HG03432 (cell line): ENCODE measurements at regions not wholly inside any gene's neighbourhood (a gene's known extent, or its start where the extent isn't known, plus 50 kb on each side); places are given as distances from the start of the nearest gene placed in this dataset.
A peak's percentile ranks its signal among the peaks of the same experiment; 100 is the strongest.

Experiments used
- ATAC-seq: cut with Tn5 transposase; IDR thresholded peaks from one replicate; pipeline ENCODE4 v1.9.1; 2021; ENCODE audit warnings: mild to moderate bottlenecking, moderate library complexity; ENCODE audit not compliant: unreplicated experiment

DNA sequence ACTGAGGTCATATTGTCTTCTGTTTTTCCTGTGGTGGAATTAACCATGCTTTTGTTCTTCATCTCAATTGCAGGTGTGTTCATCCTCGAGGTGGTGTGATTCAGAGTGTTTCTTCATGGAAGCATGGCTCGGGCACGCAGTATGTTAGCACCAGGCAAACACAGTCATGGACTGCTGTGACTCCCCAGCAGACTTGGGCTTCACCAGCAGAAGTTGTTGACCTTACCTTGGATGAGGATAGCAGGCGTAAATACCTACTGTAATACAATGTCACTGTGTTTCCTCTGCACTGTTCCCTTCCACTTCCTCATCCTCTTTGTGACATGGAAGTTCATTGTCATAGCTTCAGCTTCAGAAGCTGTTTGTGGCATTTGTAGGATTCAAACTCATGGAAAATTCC is 158.7 kb downstream of the HAUS1 start:
- no peak for ATAC-seq

DNA sequence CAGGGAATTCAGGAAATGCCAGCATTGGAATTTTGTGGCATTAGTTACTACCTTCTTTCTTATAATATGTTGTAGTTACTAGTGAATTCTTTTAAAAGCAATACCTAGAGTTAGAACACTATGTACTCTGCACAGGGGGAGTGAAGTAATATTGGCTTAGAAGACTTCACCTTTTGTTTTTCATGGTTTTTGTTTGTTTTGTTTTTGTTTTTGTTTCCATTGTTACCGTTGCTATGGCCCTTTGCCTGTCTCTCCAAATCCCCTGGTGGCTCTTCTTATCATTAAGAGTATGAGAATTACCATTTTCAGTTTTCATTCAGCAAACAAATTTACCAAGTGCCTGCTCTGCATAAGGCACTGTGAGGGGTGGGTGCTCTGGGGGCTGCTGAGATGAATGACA is 160.1 kb downstream of the HAUS1 start:
- peak; percentile 45 for ATAC-seq

DNA sequence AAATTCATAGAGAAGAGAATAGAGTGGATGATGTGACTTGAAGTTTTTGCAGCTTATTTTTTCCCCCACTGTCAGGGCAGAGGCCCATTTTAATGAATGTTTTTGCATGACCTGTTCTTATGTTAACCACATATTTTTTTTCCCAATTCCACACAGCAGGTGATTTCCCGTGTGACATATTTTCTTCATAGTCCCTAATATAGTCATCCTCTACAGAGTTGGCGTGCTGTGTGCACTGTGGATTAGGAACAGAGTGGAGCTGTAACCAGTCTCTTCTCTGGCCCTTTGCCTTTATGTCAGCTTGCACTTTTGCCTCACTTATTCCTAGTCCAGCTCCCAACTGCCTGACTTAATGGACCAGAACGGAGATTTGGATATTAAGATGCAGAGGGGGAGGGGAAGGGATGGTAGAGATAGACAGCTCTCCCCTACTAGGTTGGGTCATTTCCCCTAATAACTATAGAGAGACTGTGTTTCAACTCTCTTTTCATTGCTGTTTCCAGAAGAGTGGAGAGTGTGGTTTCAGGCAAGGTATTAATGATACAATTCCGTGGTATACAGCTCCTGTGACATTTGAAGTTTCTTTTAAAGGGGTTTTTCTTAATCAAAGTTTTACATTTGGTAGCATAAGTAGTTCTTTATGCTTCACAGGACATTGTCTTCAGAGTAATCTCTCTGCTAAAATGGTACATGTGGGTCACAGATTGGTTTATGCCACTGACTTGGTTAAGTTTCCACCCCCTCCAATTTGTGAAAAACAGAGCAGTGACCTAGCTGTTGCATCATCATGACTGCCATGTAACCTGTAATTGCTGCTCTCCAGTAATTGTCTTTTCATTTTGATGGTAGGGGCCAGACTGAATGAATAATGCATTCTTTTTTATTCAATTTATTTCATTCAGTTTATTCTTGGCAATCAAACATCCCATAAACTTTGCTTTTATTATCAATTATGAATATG is 161.3 kb downstream of the HAUS1 start:
- no peak for ATAC-seq

DNA sequence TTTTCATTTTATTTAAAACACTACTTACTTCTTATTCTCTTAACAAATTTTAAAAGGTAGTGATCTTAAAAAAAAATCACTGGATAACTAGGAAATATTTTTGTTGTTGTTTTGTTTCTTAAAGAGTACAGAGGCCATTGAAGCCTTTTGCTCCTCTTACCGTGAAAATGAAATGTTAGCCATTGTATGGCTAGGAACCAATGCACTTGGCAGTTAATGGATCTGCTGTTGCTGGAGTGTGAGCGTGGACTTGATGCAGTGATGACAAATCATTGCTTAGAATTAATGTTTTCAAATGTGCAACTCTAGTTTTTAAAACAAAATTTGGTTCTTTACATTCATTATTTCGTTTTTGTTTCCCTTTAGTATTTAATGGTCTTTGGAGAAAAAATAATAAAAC is 162.3 kb downstream of the HAUS1 start:
- ATAC-seq: no peak

DNA sequence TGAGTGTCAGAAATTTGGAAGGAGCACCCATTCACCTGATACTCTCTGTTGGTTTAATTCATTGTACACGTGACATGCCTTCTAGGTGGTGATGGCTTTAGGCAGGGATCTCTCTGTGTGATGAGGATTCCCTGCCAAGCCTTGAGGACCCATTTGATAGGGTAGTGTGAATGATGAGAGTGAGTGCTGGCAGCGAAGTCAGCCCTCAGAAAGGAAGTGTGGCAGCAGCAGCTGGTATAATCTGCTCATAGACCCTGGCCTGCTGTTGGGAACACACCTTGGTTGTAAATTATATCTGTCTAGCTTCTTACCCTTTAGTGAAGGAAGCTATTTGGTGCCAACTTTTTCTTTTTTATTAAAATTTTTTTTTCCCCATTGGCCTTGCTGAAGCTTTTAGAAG is 164.5 kb downstream of the HAUS1 start:
- no peak for ATAC-seq

DNA sequence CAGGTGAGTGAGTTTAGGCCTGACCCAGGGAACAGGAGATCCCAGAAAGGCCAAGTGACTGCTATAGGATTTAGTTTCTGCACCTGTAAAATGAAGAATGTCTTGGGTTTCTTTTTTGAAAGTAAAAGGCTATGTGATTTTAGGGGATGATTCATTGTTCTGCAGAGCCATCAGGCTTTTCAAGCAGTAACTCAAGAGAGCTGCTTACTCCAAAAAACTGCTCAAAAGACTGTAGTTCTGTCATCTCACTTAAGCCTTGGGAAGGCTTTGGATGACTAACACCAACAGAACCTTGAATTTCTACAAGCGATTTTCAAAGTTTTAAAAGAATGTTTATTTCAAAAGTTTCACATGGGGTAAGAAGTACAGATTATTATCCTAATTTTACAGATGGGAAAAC is 165.1 kb downstream of the HAUS1 start:
- ATAC-seq: no peak

DNA sequence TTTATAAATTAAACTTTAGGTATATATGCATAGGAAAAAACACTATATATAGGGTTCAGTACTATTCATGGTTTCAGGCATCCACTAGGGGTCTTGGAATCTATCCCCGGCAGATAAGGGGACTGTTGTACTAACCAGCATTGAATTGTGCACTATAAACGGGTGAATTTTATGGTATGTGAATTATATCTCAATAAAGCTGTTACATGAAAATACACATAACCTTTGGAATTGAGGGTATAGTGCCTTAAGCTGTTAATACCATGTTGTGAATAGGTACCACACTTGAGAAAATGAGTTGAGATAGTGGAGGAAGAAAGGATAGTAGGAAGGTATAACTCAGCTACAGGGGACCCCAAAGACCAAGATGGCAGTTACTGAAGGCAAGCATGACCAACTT is 167.3 kb downstream of the HAUS1 start:
- ATAC-seq: no peak

DNA sequence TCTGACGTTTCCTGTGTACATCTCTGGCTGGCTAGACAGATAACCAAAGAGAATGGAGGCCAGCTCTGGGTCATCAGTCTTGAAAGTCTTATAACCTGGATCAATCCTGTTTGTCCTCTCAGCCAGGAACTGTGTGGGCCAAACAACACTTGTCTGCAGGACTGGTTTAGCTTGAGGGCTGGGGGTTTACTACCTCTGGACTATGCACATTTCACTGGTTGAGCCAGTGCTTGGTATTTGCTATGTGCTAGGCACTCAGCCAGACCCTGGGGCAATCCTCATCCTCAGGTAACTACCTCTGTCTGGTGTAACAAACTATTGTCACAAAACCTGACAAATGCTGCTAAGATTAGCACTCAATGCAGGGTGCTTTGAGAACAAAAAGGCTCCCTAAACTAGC is 169.7 kb downstream of the HAUS1 start:
- ATAC-seq: no peak

DNA sequence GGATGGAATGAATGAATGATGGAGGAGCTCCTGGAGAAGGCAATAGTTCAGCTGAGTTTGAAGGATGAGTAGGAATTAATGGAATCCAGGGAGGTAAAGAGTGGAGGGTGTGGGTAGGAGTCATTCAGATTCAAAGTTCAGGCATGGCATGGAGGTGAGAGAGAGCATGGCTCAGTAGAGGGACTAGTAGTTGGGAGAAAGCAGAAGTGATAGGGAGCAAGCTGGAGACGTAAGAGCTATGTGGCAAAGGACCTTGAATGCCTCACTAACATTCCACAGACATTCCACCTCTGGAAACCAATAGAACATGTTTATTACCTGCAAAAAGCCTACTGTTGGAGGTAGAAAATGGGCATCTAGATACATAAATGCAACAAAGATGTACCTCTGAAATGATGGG is 170.1 kb downstream of the HAUS1 start:
- ATAC-seq: no peak

DNA sequence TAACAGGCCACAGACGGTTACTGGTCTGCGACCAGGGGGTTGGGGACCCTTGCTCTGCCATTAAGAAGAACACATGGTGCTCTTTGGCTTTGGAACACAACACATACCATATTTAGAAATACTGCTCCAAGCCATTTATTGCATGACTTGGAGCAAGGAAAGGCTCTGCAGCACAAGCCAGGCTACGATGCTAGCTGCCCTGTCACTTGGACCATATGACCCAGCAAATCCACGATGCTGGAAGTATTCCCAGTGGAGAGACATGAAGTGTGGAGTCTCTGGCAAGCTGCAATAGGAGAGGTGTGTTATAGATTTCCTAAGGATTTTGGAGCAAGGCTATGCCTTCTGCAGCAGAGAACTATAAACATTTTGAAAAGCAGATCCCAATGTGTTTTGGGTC is 171.2 kb downstream of the HAUS1 start:
- no peak for ATAC-seq

DNA sequence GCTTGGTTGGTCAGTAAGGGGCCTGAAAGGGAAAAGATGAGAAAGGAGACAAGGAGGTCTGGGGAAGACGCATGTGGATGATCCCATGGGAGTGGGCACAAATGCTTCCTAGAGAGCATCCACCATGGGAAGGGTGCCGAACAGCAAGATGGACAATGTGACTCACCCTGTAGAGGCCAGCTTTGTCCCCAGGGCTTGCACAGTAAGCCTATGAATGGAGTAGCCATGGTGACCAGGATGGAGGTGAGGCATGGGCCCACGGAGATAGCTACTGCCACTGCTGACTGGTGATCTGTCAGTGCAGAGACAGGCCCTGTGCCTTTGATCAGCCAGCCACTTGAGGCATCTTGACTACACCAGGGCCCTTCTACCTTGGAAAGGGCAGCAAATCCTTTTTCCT is 172.6 kb downstream of the HAUS1 start:
- ATAC-seq: no peak

DNA sequence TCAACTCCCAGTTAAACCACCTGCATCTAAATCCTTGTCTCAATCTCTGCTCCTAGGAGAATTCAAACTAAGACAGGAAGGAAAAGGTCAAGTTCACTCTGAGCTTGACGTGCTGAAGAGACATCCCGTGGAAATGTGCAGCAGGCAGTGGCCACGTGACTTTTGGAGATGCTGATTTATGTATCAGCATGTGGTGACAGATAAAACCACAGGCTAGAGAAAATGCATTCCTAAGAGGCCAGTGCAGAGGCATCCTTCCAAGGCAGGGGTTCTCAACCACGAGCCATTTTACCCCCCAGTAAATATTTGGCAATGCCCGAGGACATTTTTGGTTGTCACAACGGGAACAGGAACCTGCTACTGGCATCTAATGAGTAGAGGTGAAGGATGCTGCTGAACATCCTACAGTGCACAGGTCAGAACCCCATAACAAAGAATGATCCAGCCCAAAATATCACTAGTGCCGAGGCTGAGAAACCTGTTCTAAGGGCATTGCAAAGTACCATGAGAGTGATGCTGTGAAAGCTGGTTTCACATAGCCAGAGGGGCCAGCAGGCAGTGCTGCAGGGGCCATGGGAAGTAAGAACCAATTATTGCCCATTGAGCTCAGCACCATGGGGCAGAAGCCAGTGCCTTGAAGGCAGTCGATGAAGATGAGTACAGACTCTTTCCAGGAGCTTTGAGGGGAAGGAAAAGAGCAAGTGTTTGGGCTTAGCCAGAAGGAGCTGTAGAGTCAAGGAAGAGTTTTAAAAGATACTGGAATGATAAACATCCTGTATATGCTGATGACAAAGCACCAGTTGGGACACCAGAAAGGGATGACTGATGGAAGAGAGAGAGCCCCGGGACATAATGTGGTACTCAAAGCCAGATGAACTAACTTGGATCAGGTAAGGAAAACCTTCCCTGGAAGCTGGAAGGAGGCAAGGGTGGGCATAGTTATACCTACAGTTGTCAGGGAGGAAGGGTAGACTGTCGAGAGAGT is 174.6 kb downstream of the HAUS1 start:
- no peak for ATAC-seq

DNA sequence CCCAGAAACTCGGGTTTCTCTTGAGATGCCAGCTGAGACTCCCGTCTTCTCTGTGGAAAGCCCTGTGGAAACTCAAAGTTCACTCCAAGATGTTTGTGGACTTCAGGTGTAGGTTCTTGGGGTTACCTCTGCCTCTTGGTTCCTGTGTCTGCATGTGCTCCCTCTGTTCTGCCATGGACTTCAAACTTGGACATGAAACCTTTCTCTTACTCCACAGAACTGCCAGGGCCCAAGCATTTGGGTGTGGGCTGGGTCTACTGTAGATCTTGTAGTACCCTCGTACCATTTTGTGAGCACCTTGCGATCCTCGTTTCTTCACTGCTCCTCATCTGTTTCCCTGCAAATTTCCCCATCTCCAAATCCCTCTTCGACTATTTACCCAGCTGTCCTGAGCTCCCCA is 175.5 kb downstream of the HAUS1 start:
- ATAC-seq: no peak

DNA sequence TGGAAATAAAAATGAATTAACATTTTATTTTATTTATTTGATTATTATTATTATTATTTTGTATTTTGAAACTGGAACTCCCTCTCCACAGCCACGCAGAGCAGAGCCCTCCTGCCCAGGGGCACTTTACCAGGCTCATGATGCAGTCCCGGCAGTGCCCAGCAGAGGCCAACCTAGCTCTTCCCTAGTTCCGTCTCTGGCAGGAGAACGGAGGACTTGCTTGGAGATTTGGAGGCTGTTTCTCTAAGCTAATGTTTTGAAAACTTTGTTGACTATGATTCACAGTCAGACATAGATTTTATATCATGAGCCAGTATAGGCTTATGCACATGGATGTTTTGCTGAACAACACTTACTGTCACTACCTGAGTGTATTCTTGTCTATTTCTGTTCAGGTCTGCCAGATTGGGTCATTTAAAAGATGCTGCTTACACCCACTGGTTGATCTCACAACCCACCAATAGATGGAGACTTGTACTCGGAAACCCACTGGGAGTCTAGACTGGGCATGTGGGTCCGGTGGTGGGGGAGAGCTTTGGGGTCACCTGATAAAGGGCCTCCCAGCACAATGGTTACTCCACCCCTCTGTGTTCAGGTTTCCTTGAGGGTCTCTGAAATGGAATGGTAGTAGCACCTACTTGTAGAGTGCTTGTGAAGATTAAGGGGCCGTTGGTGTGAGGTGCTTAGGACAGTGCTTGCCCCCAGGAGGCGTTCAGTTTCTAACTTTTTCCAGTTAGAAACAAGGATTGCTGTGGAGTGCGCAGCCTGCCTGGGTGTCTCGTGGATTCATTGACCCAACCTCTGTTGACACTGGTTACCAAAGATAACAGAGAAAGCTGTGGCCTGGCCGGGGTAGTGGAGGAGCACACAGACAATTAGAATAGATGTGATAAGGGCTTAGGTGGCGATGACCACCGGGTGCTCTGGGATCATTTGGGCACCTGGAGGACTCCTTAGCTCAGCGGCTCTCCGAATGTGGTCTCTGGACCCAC is 177.3 kb downstream of the HAUS1 start:
- peak; percentile 81 for ATAC-seq

DNA sequence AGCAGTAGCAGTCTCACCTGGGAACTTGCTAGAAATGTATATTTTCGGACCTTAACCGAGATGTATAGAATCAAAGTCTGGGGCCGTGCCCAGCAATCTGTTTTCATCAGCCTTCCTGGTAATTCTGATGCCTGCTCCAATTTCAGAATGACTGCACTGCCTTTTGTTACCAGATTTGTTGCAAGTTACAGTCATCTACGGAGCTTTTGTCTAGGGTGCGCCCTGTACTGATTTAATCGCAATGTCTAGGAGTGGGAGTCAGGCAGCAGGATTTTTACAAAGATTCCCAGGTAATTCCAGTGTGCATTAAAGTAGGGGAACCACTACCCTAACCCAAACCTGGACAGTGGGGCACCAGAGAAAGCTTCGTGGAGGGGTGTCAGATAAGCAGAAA is 178.0 kb downstream of the HAUS1 start:
- ATAC-seq: no peak

DNA sequence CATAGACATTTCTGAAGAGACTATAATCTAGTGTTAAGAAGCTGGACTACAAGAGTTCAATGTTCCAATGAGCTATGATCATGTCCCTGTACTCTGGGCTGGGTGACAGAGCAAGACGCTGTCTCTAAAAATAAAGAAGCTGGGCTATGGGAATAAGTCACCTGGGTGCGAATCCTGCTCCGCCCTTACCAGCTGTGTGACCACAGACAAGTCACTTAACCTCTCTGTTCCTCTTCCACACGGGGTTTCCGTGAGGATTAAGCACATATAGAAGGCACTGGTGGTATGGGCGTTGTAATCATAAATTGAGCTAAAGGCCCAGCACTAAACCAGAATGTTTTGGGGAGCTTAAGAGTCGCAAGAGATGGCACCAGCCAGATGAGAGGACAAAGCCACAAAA is 178.5 kb downstream of the HAUS1 start:
- no peak for ATAC-seq

DNA sequence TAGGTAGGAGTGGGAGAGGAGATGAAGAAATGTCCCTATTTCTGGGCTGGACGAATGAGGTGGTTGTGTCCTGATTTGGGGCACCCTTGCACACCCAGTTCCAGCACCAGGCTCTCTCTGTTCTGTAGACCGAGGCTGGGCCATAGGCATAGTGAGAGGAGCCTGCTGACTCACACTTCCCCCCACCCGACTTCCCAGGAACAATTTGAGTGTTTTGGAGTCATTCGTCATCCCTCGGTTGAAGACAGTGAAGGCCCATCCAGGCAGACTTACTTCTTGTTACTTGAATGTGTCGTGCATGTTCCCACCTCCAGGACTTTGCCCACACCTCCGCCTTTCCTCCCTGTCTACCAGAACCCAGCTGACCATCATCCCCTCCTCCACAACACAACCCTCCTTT is 179.1 kb downstream of the HAUS1 start:
- no peak for ATAC-seq

DNA sequence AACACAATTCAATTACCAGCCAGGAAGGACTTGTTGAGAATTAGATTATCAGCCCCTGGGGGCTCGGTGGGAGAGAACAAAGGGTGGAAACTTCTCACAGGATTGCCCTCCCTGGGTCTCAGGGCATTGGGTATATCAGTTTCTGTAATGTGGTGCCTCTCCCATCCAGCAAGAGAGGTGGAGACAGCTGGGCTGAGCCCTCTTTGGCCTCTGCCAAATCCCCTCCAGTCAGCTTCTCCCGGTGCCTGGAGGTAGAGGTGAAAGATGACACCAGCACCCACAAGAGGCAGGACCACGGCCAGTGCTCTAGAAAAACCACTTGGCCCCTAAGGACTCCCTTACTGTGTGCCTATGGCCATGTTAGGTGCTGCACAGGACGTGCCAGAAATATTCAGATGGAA is 179.7 kb downstream of the HAUS1 start:
- no peak for ATAC-seq

DNA sequence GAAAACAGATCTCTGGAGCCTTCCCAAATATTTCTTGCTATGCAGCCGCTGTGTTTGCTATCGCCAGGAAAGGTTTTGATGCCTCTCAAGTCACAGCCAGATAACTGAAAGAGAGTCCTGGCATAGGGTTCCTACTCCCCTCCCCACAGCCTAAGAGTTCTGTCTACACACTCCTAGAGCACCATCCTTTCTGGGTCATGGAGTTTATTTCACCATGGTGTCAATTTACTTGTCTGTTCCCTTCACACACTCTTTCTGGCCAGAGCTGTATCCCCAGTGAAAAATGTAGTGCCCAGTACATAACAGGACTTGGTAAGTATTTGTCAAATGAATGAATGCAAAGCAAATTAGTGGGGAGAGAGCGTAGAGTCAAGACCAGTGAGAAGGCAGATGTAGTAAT is 185.3 kb downstream of the HAUS1 start:
- ATAC-seq: no peak

DNA sequence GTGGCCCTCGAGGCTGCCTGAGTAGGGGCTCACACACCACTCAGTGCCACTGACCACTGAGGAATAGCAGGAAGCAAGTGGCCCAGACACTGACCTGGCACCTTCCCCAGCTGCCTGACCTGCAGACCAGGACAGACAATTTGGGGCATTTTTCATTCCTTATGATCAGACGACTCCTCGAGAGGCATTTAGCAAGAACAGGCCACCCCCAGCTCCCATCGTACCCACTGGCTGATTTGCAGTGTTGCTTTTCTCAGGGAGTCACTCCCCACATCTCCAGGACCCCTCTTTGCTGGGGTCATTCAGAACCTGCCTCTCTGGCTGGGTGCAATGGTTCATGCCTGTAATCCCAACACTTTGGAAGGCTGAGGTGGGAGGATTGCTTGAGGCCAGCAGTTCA is 185.7 kb downstream of the HAUS1 start:
- no peak for ATAC-seq
